Globus pallidus (tissue), 1 donor: ENCODE measurements at regions not wholly inside any gene's neighbourhood (a gene's known extent, or its start where the extent isn't known, plus 50 kb on each side); places are given as distances from the start of the nearest gene placed in this dataset.

Source experiments
- DNase-seq: peaks from one replicate; pipeline ENCODE4 v3.0.0-alpha.2; 2015; ENCODE audit warnings: low spot score

DNA sequence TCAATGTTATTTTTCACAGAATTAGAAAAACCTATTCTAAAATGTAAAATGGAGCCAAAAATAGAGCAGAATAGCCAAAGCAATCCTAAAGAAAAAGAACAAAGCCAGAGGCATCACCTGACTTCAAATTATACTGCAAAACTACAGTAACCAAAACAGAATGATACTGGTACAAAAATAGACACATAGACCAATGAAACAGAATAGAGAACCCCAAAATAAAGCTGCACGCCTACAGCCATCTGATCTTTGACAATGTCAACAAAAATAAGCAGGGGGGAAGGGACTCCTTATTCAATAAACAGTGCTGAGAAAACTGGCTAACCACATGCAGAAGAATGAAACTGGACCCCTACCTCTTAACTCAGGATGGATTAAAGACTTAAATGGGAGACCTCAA is 65.8 kb upstream of the PDE4D start:
- DNase-seq: no peak

DNA sequence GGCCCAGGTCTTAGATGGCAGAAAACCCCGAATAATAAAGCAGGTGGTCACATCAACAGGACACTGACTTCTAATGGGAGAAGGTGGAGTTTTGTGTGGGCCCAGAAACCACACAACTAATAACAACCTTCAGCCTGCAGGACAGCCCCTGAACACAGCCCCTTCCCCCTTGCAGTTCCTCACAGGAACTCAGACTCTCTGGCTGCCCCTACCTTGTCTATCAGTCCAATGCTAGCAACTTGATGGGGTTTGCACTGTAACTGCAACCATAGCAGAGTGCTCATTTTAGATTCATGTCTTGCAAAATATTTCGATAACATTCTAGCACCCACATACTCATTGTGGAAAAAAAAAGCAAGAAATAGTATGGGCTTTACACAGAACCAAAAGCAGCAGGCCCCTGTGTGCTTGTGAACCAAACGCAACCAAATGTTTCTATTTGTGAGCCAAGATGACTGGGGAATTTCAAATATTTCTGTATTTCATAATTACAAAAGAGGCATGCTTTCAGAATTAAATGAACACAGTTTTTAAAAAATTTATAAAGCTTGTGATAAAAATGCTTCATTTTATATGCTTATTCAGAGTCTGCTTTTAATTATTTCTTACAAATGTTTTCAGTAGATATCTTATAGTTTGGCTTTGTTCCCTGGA is 62.7 kb upstream of the PDE4D start:
- no peak for DNase-seq

DNA sequence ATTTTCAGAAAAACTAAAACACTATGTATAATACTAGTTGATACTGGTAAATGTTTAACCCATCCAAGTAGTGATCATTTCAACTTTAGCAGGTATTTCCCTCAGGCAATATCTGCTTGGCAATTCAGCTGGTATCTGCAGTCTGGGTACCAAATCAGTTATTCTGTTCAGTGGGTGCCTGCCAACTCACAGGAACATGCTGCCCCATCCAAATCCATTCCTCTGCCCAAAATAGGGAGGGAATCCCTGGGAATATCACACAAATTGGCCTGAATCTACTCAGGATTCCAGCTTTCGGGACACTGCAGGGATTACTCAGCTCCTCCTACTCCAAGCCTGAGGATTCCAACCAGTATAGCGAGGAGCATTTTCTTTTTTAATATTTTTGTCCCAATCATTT is 61.7 kb upstream of the PDE4D start:
- no peak for DNase-seq

DNA sequence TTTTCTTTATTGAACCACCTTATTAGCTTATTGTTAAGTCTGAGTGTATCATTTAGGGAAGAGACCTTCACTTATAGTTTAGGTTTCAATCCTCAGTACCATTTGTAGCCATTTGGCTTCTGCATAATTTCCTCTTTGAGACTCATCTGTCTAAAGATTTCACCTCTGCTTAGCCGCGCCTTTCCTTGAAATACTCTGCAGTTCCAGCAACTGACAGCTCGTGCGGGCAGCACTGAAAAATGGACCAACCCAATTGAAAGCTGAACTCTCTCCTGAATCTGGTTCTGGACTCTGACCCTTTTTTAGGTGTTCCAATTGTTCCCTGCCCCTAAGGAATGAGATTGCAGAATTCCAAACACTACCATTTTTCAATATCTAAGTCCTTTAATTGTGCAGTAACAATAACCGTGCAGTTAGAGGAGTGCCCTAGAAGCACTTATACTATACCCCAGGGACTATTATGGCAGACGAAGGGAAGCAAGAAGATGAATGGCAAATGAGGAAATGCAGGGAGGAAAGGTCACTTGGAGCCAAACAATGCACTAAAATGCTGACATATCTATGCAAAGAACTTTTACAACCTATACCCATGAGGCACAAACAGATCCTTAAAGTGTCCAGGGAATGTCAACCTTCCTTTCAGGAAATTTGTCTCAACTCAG is 50.1 kb upstream of the PDE4D start:
- no peak for DNase-seq
